Ammon's horn (tissue), 1 donor: ENCODE measurements at regions not wholly inside any gene's neighbourhood (a gene's known extent, or its start where the extent isn't known, plus 50 kb on each side); places are given as distances from the start of the nearest gene placed in this dataset.
A peak's percentile ranks its signal among the peaks of the same experiment; 100 is the strongest.
"Not testable (repeated sequence)": the region's sequence is repeated elsewhere in the genome, so short reads cannot be mapped to it uniquely, and the experiment has no call there.

ENCODE experiments used
- DNase-seq: peaks from one replicate; pipeline ENCODE4 v3.0.0-alpha.2; 2016; ENCODE audit warnings: low spot score

DNA sequence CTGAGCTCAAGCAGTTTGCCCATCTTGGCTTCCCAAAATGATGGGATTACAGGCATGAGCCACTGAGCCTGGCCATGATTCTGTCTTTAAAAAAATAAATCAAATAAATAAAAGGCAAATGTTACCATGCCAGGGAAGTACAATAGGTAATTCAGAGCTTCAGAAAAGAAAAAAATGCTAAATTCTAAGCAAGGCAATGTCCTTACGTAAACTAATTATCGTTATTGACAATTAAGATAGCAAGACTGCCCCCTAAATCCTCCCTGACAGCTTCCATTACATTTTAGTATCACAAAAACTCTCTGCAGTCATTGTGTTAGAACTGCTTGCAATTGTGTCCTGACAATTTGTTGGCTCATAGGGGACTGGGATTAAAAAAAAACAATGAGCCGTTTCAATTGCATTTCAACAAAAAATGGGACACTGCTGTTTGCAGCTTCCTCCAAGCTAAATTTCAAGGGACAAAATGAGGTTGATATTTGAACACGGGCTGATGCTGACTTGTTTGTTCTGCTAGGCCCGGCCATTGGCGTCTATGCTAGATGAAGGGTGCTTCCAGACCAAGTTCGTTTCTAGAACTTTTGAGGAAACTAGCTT is 88.9 kb downstream of the MOGAT1 start:
- DNase-seq: peak; percentile 34

DNA sequence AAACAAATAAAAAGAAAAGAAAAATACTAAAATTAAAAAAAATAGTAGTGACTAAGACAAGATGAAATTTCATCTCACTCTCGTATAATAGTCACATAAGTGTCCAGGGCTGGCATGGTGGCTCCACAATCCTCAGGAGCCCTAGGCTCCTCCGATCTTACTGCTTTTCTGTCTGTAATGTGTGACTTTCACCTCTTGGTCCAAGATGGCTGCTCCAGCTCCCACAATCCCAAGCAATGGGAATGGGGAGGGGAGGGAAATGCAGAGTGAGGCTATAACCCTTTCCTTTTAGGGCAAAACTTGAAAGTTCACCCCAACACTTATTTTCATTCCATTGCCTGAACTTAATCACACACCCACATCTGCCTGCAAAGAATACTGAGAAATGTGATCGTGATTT is 90.4 kb downstream of the MOGAT1 start:
- DNase-seq: no peak

DNA sequence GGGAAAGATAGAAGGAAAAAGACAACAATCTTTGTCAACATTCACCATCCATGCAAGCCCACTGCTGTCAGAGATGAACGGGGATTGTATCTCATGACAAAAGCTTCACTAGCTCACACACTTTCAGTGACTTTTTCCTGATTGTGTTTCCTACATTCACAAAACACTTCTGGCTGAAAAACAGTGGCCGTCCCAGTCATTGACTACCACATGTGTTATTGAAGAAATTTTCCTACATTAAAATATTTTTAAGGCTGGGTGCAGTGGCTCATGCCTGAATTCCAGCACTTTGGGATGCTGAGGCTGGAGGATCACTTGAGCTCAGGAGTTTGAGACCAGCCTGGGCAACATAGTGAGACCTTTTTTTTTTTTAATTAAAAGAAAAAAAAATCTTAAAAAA is 90.9 kb downstream of the MOGAT1 start:
- no peak for DNase-seq

DNA sequence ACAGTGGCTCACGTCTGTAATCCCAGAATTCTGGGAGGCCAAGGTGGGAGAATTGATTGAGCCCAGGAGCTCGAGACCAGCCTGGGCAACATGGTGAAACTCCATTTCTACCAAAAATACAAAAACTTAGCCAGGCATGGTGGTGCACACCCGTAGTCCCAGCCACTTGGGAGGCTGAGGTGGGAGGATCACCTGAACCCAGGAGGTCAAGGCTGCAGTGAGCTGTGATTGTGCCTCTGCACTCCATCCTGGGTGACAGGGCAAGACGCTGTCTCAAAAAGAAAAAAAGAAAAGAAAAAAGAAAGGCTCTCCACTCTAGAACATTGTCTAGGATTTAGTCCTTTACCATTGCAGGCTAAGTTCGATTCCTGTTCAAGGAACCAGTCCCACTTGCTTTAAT is 94.4 kb downstream of the MOGAT1 start:
- DNase-seq: not testable (repeated sequence)

DNA sequence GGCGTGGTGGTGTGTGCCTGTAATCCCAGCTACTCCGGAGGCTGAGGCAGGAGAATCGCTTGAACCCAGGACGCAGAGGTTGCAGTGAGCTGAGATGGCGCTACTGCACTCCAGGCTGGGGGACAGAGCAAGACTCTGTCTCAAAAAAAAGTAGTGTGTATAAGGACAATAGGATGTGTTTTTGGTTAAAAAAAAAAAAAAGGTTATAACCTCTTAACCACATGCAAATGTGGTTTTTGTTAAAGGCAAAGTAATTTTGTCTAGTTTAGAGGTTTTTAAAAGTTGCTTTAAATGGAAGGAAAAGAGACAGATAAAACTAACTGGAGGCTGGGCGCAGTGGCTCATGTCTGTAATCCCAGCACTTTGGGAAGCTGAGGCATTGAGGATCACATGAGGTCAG is 92.8 kb upstream of the ACSL3 start:
- not testable (repeated sequence) for DNase-seq

DNA sequence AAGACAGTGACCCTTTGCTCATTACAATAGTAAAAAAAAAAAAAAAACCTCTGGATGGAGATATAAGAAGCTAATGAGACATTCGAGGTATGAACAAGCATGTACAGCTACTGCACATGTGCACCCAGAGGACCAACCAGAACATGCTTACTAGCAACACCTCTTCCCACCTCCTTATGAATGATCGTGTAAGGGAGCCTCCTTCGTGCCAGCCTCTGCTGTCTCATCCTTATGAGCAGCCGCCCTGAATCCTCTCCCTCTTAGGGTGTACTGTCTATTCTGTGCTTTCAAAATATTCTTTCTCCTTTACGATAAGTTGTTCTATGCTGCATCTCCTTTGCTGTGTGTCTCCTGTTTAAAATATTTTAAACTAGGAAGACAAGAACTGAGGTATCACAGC is 91.4 kb upstream of the ACSL3 start:
- DNase-seq: no peak

DNA sequence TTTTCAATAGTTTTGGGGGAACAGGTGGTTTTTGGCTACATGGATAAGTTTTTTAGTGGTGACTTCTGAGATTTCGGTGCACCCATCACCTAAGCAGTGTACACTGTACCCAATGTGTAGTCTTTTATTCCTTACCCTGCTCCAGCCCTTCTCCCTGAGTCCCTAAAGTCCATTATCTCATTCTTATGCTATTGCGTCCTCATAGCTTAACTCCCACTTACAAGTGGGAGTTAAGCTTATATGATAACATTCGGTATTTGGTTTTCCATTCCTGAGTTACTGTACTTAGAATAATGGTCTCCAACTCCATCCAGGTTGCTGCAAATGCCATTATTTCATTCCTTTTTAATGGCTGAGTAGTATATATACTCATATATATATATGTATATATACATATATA is 90.9 kb upstream of the ACSL3 start:
- no peak for DNase-seq

DNA sequence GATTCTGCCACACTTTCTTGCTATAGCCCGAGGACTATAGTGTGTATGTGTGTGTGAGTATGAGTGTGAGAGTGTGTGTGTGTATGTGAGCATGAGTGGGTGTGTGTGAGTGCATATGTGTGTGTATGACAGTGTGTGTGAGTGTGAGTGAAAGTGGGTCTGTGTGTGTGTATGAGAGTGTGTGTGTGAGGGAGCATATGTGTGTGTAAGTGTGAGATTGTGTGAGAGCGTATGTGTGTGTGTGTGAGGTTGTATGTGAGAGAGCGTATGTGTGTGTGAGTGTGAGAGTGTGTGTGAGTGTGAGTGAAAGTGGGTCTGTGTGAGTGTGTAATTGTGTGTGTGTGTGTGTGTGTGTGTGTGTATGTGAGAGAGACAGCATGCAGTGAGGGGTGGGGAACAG is 89.0 kb upstream of the ACSL3 start:
- no peak for DNase-seq

DNA sequence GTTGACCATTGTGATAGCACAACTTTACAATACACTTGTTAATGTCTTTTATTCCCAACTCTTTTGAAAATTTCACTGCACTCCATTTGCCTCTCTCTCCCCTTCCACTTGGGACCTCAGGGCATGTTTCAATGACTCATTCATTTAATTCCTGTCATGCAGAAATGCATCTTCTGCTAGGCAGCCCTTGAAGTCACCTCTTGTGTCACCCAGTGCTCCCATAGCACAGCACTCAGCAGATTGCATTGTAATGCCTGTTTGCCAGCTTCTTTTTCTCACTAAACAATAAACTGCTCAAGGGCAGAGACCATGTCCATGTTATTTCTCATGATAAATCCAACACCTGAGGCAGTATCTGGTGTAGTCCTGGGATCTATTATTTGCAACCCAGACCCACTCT is 85.9 kb upstream of the ACSL3 start:
- DNase-seq: no peak

DNA sequence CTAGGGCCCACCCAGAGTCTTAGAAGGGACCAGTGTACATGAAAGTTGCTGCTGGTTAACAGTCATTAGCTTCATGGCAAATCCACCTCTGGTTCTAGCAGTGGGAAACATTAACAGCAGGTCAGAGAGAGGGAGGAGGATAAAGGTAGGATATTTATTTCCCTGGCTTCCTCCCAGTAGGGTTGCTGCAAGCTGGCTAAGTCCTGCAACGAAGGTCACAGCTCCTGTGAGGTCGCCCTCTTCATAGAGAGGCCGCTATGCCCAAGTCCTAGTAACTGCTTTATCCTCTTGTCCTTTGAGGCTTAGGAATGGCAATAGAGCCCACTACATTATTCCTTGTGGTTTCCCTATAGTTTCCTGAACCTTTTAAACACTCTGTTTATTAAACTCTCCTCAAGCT is 84.0 kb upstream of the ACSL3 start:
- DNase-seq: no peak

DNA sequence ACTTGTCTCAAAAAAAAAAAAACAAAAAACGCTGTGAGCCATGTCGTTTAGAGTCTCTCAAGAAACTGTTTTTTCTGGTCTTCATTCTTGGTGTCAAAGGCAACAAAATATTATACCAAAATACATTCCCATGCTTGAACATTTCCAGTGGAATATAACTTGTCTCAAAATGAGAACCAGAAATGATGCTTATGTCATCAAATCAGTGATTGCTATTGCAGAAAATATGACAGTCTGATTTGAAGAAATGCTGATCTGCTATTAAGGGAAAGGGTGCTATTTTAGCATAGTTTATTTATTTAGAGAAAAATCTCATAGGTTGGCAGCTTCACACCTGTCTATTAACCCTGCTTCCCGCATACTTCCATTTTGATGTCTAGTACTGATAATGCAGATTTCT is 82.4 kb upstream of the ACSL3 start:
- DNase-seq: no peak

DNA sequence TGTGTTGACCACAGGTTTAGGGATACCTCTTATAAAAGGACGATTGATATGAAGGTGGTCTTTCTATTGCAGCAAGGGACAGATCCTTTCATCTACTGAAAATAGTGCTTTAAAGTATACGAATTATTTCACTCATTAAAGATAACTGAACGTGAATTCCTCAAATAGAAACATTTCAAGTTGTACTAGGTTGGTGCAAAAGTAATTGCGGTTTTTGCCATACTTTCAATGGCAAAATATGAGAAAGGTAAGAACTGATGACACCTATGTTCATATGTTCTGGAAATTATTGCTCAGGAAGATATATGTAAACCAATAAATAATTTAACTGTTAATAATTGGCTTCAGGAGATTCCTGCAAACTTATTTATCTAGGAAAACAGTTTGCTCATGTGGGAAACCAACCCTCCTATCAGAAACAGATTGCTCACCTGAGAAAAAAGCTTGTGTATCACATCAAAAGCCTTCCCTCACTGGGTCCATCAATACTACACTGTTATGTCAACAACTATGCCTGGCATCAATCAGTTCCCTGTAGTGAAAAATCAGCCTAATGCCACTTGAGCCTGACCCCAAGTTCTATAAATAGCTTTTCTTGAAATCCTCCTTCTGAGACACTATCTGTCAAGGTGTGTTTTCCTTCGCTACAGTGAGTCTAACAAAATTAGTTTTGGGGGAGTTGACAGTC is 81.5 kb upstream of the ACSL3 start:
- DNase-seq: no peak

DNA sequence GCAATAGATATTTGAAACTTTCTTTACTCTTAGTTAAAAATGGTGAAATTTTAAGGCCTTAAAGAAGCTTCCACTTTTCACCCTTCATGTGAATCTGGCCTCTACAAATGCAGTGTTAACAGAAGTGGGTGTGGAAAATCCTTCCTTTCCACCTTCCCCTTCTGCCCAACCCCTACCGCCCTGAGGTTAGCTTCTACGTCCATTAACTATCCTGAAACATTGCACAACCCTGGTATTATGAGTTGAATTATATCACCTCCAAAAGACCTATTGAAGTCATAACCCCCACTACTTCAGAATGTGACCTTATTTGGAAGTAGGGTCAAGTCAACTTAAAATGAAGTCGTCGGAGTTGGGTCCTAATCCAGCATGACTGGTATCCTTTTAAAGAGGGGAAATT is 80.8 kb upstream of the ACSL3 start:
- no peak for DNase-seq

DNA sequence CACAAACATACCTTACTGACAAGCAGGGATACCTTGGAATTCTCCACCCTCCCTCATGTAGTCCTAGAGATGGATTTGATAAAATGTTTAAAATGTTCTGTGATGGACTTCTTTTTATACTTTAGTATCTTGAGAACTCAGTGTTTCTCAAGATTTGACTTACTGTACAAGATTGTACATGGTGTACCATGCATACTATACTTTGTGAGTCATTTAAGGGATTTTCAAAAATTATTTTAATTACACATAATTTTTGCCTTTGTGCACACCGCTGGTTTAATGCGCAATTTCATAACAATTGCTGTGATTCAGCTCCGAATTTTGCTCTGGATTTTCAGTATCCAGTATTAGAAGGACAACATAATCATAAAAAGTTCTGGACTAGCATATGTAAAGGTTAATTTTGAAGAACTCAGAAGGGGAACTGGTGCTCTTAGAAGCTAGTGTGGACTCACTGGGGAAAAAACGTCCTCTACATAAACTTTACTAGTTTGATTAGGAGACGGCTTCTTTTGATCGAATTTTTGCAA is 78.6 kb upstream of the ACSL3 start:
- no peak for DNase-seq

DNA sequence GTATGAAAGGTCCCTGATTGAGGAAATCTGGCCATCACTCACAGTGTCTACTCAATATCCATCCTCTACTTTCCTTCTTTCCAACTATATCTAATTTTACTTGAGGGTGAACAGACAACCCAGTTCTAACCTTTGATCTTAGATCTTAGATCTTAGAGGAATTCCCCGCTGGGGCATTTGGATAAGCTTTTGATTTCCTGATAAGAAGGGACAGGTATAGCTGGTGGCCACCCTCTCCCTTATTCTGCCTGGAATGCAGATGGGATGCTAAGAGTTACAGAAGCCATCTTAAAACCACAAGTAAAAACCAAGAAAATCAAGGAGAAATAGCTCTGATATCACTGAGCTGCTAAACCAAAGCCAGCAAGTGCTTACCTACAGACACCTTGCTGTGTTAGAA is 77.2 kb upstream of the ACSL3 start:
- no peak for DNase-seq

DNA sequence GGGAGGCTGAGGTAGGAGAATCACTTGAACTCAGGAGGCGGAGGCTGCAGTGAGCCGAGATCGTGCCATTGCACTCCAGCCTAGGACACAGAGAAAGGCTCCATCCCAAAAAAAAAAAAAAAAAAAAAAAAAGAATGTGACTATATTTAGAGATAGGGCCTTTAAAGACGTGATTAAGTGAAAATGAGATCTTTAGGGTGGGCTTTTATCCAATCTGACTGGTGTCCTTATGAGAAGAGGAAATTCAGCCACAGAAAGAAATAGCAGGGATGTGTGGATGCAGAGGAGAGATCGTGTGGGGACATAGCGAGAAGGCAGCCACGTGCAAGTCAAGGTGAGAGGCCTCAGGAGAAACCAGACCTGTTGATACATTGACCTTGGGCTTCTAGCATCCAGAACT is 69.9 kb upstream of the ACSL3 start:
- DNase-seq: no peak

DNA sequence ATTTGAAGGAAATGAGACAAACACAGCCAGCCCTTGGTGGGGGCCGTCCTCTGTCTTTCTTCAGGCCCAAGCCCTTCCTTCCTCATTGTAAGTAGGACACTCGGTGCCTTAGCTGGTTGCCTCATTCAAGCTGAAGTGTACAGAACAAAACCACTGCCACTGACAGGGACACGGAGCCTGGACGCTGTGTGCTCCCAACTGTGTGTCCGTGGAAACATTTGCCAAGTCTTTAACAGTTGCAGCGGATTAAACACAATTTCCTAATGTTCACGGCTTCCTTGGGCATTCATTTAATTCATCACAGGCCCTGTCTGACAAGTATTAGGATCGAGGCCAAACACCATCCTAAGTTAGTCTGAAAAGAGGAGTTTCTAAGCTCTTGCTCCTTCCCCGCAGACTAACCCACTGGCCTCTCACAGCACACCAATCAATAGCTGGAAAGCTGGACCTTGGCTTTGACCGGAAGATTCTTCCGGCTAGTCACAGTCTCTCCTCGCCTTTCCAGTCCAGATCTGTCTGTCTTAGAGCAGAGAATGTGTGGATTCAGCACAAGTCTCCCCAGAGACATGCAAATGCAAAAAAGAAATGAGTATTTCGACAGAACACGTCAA is 68.7 kb upstream of the ACSL3 start:
- DNase-seq: peak; percentile 87

DNA sequence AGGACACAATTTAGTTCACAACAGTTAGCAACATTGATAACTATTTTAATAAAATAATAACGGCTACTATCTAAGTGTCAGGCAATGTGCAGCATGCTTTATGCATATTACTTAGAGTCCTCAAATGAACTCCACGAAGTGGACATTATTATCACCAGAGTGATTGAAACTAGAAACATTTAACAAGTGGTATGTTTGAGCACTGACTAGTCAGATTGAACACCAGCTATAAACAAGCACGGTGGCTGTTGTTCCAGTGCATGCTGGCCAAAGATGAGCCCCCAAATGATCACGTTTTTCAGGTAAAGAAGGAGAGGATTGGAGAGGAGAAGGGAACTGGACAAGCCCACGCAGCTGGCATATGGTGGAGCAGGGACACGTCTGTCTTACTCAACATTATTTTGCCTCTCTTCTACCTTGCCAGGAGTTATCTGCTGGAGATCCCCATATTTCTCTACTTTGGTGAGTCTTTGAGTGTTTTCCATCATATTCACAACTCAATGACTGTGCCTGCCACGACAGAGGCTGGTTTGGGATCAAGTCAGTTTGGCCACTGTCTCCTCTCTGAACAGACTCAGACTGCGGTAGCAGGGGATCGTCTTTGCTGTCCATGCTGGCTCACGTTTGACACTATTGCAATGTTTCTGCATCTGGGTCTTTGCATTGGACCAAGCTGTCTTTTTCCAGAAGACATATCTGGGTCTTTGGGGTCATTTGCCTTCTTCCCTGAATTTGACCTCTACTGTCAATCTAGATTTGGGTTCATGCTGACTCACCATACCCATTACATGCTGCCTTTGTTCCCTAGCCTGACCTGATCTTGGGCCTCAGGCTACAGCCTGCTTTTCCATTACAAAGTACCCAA is 66.0 kb upstream of the ACSL3 start:
- no peak for DNase-seq

DNA sequence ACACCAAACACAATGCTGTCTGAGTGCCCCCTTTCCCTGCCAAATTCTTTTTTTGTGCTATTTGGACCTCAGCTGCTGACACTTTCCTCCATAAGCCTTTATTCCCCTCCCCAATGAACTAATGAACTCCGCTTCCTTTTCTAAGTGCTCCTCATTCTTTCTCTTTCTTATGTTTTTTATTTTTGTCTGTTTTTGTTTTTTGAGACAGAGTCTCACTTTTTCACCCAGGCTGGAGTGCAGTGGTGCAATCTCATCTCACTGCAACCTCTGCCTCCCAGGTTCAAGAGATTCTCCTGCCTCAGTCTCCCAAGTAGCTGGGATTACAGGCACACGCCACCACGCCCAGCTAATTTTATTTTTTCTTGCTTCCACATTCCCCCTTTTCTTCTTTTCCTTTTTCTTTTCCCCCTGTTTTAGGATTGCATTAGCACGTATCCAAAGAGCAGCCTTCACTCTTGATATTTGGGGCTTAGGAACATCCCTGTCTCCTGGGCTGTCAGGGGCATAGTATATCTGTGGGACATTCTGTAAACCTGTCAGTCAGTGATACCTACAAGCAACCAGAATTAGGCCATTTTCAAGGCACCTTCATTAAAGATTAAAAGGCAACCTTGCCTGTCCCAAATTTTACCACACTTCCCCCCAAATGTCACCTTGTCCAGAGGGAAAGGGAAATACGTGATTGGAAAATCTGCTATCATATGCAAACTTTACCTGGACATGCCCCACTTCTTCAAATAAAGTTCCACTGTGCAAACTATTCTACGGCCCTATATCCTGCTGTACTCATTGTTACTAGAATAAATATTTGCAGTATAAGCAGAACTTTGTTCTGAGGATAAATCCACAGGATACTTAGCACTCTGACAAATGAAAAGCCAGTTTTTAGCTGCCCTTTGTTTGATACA is 65.1 kb upstream of the ACSL3 start:
- DNase-seq: no peak

DNA sequence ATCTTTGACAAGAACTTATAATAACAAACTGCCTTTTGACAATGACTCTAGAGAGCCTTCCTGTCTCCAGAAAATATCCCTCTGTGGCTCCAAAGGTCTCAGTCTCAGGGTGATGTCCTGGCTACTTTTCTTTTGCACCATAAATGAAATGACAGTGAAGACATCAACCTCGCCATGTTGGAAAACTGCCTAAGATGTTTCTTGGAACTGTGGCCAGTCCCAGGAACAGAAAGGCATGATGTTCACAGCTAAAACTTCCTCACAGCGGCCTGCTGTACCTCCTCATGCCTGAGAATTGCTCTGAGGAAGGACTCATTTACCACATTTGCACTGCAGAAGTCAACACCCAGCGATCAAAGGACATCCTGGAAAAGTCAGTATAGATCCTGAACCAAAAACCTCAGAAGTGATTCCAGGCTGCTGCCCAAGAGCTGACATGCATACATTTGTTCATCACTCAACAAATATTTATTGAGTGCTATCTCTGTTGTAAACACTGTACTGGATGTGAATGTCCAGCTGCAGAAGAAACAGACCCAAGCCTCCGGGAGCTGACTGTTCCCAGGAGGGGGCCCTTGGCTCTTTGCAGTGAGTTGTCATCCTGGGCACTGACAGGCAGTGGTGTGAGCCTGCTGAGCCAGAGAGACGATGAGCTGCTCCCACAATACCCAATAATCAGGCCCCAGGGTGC is 64.3 kb upstream of the ACSL3 start:
- no peak for DNase-seq

DNA sequence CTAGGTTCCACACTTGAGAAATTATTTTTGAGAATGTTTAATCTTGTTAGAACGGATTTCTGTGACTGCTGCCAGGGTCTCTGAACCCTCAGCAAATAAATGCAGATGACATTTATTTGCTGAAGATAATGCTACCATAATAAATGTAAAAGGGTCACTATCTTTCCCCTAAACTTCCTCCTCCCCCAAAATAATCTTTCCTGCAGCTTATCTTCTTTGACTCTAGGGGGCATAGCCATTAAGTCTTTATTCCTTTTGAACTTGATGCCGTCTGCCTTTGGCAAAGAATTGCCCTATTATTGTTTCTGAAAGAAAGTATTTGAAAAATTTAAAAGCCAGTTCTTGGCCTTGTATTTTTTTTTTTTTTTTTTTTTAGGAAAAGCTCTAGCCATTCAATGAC is 63.6 kb upstream of the ACSL3 start:
- DNase-seq: no peak
